Mammary epithelial cell (primary cell): ENCODE measurements at regions not wholly inside any gene's neighbourhood (a gene's known extent, or its start where the extent isn't known, plus 50 kb on each side); places are given as distances from the start of the nearest gene placed in this dataset.

Experiments
- EZH2 ChIP-seq: IDR thresholded peaks from 2 replicates; pipeline ENCODE4 v1.6.1; 2012; ENCODE audit warnings: low read length, inconsistent platforms, borderline replicate concordance
- TF ChIP-seq, protein P1 (sequence below), 2 donors: IDR thresholded peaks in 1 of 2; conservative IDR thresholded peaks in 1 of 2; 2 replicates each; pipeline ENCODE4 v1.5.1; 2011 to 2012; ENCODE audit warnings: inconsistent platforms in 2 of 2, low read length in 2 of 2, mild to moderate bottlenecking in 2 of 2, control low read depth in 1 of 2, low read depth in 1 of 2; ENCODE audit not compliant: insufficient read depth in 1 of 2; ENCODE audit errors: extremely low read depth in 1 of 2

DNA sequence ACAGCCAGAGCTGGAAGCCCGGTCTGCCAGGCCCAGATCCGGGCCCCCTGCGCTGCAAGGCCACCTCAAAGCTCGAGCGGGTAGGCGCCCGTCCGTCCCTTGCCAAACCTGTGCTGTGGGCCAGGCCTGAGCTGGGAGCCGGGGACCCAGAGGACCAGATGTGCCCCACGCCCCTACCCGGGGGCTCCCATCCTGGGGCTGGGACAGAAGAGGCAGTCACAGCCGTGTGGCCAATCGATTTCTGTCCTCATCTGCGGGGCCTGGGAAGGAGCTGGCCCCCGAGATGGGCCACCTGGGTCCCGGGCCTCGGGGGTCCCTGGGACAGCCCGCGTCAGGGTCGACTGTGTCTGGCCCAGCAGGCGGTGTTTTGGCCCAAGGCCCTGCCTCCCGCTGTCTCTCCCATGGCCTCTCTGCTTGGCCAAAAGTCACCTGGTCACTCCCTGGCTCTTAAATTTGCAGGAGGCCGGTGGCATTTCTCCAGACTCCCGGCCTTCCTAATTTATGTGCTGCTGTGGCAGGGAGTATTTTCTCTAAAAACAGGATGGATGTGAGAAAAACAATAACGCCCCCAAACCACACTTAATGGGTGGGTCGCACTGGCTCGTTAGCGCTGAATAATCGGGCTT, 63.8 kb downstream of the UNCX start:
- TF ChIP-seq, protein P1, sequence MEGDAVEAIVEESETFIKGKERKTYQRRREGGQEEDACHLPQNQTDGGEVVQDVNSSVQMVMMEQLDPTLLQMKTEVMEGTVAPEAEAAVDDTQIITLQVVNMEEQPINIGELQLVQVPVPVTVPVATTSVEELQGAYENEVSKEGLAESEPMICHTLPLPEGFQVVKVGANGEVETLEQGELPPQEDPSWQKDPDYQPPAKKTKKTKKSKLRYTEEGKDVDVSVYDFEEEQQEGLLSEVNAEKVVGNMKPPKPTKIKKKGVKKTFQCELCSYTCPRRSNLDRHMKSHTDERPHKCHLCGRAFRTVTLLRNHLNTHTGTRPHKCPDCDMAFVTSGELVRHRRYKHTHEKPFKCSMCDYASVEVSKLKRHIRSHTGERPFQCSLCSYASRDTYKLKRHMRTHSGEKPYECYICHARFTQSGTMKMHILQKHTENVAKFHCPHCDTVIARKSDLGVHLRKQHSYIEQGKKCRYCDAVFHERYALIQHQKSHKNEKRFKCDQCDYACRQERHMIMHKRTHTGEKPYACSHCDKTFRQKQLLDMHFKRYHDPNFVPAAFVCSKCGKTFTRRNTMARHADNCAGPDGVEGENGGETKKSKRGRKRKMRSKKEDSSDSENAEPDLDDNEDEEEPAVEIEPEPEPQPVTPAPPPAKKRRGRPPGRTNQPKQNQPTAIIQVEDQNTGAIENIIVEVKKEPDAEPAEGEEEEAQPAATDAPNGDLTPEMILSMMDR (conservative IDR thresholded peaks at IDR 0.05 in 1 of 2, IDR thresholded peaks at IDR 0.05 in 1 of 2; ENCODE audit: extremely low read depth in 1 of 2, insufficient read depth in 1 of 2, low read depth in 1 of 2, low read length in 2 of 2), result no peak
- TF ChIP-seq EZH2, result no peak
